ENCODE measurements at regions not wholly inside any gene's neighbourhood (a gene's known extent, or its start where the extent isn't known, plus 50 kb on each side); places are given as distances from the start of the nearest gene placed in this dataset.
A peak's percentile ranks its signal among the peaks of the same experiment; 100 is the strongest.

GRCh38 chr20:50317116-50317515 lies 126.5 kb downstream of the CEBPB start:
- no peak for TF ChIP-seq CTCF (IDR thresholded peaks at IDR 0.05; ENCODE audit: low read depth, low read length)
- no peak overlapping the region for H3K4me3 ChIP-seq (ENCODE audit: low read depth, low read length)

- no peak overlapping the region for H3K4me3 ChIP-seq (ENCODE audit: low read depth, low read length)
- no peak for TF ChIP-seq CTCF (IDR thresholded peaks at IDR 0.05; ENCODE audit: low read depth, low read length)
Measured at GRCh38 chr20:50317609-50318008, 127.0 kb downstream of the CEBPB start.

GRCh38 chr20:50318710-50319109 lies 128.1 kb downstream of the CEBPB start:
- H3K4me3 ChIP-seq (ENCODE audit: low read depth, low read length): no peak overlapping the region
- TF ChIP-seq CTCF (IDR thresholded peaks at IDR 0.05; ENCODE audit: low read depth, low read length): no peak

- no peak for TF ChIP-seq CTCF (IDR thresholded peaks at IDR 0.05; ENCODE audit: low read depth, low read length)
Measured at GRCh38 chr20:50320005-50320900, 129.6 kb downstream of the CEBPB start.

GRCh38 chr20:50320901-50321796 lies 130.5 kb downstream of the CEBPB start:
- peak overlapping the region; percentile 17 for H3K4me3 ChIP-seq (ENCODE audit: low read depth, low read length)
- TF ChIP-seq CTCF (IDR thresholded peaks at IDR 0.05; ENCODE audit: low read depth, low read length): no peak

More at GRCh38 chr20:50320005-50320900, 129.6 kb downstream of the CEBPB start:
- H3K4me3 ChIP-seq (ENCODE audit: low read depth, low read length): no peak overlapping the region; the same call in 1 of the 2 replicates

GRCh38 chr20:50321797-50322480 lies 131.3 kb downstream of the CEBPB start:
- no peak for TF ChIP-seq CTCF (IDR thresholded peaks at IDR 0.05; ENCODE audit: low read depth, low read length)
- H3K4me3 ChIP-seq (ENCODE audit: low read depth, low read length): no peak overlapping the region

All from WI38 (cell line).